ENCODE measurements at regions not wholly inside any gene's neighbourhood (a gene's known extent, or its start where the extent isn't known, plus 50 kb on each side); places are given as distances from the start of the nearest gene placed in this dataset.

DNA sequence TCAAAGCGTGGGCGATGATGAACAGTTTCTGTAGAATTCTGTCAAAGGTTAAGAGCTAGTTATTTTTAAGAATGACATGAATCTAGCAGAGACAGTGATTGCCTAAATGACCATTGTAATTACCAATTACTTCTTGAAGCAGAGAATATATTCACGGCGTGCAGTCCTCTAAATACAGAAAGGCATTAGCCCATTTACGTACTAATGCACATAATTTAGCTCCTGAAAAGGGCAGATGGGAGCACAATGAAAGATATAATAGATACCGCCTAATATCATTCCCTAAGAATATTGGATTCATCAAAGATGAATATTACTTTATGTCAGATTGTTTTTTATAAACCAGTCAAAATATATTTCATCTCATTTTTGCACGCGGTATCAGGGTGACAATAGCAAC, 212.4 kb downstream of the URI1 start:
- DNase-seq, result no peak

DNA sequence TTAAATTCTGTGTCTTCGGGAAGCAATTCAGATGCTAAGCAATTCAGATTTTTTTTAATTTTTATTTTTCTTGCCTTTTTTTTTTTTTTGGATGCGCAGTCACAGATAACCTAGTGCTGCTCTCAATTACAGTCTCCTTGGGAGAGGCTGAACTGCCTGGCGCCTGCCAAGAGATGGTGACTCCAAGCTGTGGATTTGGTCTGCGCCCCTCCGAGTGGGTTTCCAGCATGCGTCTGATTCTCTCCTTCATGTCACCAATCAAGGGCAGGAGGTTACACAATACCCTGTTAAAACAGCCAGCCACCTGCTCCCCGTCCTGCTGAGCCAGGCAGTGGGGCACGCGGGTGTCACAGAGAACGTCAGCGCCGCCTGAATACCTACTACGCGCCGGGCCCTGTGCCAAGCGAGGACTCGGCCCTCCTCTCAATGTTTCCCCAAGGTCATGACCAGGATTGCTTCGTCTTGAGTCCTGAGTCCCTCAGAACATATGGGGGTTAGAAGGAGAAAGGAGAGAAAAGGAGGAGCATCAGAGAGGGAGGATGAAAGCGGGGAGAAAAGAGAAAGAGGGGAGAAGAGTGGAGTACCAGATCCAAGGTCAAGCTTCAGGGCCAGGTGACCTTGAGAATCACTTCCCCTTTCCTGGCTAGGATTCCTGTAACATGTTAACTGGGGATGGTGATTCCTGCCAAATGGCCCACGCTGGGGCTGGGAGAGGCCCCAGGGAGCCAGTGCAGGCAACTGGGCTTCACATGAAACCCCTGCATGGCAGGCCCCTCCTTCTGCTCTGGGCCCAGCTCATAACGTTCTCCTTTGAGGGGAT, 213.6 kb downstream of the URI1 start:
- no peak for DNase-seq

DNA sequence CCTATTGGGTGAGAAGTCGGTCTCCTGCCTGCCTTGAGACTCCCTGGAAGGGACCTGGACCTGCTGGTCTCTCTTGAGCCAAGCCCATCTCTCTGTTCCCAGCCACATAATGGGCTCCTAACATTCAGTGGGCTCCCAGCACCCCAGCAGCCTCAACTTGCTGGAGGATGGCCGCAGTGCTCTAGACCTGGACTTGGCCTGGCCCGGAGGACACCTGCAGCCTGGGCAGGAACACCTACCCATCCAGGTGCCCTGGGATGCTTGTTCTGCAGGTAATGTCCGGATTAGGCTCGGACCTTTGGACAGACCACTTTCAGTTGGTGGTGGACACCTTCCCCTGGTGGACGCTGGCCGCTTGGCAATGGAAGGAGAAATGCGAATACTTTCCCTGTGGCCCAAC, 214.6 kb downstream of the URI1 start:
- no peak for DNase-seq

DNA sequence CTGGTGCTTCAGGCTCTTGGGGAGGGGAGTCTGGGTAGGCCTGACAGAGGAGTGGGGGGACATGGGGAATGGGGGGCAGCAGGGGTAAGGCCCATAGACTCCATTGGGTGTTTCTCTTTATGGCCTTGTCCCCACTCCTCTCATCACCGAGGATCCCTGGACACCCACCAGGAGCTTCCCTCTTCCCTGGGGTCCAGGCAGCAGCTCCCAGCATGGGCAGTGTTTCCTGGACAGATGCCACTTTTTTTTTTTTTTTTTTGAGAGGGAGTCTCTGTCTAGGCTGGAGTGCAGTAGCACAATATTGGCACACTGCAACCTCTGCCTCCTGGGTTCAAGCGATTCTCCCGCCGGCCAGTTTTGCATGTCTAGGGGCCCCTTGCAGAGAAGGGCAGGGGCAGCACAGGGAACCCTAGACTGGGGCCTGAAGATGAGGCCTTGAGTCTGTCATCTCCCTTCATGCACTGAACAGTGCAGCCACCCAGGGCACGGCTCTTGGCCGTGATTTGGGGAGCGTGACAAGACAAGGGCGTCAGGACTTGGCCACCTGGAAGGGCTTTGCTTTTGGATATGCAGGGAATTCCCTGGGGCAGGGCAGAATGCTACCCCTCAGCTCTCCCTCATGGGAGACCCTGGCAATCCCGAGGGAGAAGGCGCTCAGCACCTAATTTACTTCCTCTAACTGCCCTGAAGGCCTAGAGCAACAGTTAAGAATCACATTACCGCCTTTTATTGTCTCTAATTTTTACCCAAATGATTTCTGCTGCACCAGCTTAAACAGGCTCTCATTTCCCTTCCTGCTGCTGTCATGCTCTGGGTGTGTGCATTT, 213.9 kb upstream of the ZNF536 start:
- no peak for DNase-seq

DNA sequence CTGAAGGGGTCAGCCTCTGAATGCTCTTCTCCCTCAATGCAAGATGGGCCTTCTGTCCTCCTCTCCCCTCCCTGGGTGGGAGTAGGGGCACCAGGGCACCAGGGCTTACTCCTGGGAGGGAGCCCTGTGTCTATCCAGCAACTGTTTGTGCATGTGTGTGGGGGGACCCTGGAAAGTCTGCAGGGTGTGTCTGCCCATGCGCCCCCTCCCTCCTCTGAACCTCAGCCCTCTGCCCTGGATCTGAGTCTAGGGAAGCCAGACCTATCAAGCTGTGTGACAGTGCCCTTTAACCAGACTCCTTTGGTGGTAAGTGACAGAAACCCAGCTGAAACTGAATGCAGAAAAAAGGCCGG, 213.3 kb upstream of the ZNF536 start:
- DNase-seq, result no peak

DNA sequence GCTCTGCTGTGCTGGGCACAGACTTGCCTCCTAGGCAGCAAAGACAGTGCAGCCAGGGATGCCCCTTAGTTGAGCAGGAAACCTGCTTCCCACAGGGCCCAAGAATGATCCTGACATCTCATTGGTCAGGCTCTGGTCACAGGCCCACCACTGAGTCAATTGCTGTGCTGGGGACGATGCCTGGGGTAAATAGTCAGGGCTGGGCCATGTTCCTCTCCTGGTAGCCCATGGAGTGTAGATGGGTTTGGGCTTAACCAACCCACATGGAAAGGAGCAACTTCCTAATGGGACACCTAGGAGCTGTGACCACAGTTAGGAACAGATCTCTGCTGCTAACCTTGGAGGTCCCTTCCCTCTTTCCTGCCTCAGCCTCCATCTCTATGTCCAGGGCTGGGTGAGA, 212.5 kb upstream of the ZNF536 start:
- DNase-seq, result no peak

DNA sequence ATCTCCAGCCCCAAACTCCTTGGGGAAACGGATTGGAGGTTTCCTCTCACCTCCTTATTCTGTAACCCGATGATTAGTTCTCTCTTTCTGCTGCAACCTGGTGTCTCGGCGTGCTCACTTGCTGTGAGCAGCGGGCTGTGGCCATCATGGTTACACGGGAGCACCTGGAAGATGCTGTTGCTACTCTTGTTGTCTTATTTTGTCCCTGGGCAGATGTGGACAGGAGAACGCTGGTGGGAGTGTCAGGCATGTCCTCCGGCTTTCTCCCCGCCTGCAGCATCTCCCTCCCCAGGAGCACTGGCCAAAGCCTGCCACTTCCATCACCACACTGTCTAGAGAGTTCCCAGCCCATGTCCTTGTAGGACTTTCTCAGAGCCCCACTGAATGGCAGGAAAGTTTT, 211.8 kb upstream of the ZNF536 start:
- DNase-seq, result no peak

DNA sequence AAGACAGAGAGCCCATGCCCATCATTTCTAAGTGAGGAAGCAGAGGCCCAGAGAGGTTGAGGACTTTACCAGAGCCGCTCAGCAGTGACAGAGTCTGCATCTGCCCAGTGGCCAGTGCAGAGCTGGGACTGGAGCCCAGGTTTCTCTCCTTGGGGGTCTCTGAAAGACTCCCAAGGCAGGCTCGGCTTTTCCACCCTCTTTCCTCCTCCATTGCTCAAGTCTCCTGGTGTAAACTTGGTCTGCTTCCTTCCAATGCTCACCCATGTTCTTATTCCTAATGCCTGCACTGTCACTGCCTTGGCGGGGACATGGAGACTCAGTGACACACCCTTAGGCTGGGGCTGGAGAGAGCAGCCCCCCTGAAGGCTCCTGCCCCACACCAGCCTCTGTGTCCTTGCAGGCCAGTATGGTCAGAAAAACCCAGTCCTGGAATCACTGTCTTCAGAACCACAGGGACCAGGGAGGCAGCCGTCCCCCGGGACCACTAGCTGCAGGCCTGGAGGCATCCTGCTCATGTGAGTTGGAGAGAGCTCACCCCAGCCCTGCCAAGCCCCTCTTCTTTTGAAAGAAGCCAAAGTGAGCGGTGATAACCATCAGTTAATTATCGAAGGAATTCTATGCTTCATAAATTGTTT, 211.0 kb upstream of the ZNF536 start:
- no peak for DNase-seq

DNA sequence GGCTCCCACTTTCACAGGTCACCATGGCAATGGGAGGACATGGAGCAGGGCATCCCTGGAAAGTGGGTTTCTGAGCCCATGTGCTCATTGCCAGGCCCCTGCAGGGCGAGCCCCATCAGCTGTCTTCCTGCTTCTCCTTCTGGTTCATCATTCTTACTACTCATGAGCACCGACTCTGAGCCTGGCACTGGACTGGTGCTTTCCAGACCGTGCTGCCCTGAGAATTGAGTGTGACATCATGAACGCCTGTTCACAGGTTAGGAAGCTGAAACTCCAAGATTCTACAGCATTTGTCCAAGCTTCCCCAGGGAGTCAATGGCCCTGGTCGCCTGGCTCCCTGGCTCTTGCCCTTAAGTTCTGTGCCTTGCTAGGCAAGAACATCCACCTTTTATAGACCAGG, 210.4 kb upstream of the ZNF536 start:
- no peak for DNase-seq

DNA sequence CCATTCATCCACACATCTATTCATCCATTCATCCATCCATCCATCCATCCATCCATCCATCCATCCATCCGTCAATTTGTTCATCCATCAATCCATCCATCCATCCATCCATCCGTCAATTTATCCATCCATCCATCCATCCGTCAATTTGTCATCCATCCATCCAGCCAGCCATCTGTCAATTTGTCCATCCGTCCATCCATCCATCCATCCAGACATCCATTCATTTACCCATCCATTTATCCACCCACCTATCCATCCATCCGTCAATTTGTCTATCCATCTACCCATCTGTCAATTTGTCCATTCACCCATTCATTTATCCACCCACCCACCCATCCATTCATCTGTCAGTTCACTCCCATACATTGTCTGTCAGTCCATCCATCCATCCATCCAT, 209.5 kb upstream of the ZNF536 start:
- no peak for DNase-seq

DNA sequence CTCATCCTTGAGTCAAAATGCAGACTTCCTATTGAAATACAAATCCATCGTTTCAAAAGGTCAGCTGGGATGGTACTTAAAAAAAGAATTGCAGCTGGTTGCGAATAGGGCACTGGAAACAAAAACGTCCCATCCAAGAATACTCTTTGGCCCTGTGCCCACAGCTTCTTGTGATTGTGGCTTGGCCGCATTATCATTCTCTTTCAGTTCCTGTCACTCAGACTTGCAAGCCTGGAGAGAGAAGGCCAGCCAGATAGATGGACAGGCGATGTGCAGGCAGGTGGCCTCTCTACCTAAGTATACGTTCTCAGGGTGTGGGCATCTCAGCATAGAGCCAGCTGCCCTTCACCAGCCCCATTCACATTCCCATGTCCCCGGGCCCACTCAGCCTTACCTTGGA, 208.5 kb upstream of the ZNF536 start:
- DNase-seq, result no peak

DNA sequence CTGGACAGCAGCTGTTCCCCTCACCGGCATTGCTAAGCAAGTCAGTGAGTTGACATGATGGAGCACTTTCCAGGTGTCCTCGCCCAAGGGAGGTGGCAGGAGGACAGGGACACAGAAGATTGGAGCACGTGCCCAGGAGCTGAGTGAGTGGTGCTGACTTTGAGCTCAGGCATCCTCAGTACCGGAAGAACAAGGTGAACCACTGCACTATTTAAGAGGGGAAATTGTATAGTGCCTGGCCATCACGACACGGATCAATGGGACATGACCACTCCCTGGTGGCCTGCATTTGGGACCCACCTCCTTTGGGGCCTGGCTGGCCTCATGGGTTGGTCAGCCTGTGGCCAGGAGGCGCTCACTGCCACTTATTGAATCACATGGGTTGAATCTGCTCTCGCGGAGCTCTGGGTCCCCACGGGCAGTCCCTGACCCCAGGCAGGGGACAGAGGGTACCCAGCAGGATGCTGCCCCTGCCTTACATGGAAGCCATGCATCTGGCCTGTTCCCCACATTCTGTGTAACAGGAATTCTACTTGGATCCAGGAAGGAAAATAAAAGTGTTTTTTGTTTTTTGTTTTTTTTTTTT, 206.9 kb upstream of the ZNF536 start:
- DNase-seq, result no peak

DNA sequence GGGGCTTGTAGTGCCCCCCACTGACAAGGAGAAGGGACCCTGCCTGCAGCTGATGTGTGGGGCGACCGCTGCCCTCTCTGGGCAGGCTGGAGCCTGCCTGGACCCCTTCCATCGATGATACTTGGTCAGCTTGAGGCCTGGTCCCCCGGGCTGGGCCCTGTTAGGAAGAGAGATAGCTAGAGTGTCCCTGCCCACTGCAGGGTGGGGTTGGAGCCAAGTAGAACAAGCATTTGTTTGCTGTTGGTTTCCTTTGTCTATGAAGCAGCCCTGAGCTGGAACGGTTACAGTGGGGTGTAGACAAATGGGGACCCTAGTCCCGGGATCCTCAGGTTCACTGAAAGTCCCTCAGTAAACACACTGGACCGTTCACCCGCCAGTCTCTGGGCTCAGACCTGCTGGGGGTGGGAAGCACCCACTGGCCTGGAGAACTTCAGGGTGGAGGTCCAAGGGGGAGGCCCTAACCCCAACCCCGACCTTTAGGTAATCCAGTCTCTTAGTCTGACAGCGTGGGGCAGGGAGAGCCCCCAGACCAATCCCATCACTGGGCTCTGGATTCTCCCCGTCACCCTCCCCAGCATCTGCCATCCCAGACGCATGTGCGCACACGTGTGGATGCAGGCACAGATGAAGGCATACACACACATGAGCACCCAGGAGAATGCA, 204.8 kb upstream of the ZNF536 start:
- DNase-seq, result no peak

DNA sequence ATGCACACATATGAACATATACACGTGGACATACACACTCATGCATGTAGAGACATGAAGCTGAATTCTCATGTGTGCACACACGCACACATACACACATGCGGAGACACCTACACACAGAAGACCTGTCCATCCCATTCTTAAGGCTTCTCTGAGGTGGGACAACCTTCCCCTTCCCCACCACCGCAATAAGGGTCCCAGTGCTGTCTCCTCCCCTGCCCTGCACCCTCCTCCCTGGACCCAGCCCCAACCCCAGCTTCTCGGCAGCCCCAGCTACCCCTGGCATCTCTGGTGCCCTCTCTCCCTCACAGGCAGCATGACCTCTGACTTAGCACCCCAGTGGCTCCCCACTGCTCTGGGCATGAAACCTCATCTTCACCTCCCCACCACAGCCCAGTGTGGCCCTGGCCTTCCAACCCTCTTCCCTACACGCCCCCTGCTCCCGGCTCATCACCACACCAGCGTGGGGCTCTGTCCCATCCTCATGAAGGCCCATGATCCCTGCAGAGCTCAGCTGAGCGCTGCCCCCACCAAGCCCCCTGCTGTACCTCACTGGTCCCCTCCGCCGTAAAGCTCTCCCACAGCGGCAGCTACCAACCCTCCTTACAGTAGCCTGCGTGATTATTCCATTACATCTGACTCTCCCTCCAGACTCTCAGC, 204.1 kb upstream of the ZNF536 start:
- no peak for DNase-seq

DNA sequence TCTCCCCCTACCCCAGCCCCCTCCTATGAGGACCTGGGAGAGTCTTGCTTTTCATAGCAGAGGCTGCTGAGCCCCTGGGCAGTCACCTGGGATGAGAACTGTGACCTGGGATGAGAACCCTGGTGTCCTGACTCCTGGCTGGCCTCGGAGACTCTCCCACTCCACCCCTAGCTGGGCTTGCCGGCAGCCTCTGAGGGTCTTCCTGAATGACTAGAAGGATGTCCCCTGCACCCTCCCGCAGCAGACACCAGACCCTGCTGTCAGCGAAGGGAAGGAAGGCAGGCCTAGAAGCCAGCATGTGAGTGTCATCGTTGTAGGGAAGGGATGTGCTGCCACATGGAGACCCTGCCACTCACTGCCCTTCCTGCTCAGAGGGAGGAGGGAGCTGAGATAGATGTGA, 203.4 kb upstream of the ZNF536 start:
- DNase-seq, result no peak

DNA sequence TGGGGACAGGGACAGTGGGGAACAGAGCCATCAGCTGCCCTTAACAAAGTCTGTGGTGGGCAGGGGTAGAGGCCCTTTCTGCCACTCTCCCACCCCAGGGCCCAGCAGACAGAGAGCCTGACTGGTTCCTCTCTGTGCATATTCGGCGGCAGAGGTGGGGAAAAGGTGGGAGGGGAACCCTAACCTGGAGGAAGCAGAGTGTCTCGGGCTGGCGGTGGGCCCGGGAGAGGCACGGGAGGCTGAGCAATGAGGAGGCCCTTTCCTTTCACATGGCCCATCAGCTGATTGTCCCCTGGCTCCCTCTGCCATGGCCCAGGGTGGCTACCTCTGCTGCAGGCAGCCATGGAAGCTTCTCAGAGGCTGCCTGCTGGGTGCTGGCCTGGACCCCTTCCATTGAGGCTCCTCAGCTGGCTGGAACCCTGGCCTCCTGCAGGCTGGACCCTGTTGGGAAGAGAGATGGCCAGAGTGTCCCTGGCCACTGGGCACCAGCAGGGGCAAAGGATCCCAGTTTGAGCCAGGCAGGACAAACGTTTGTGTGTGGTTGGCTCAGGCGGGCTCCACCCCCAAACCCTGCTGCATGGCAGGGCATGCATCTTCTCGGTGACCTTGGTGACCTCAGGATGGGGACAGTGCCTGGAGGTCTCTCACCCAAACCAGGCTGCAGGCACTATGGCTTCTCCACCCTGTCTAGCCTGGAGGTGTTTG, 202.8 kb upstream of the ZNF536 start:
- DNase-seq, result no peak

DNA sequence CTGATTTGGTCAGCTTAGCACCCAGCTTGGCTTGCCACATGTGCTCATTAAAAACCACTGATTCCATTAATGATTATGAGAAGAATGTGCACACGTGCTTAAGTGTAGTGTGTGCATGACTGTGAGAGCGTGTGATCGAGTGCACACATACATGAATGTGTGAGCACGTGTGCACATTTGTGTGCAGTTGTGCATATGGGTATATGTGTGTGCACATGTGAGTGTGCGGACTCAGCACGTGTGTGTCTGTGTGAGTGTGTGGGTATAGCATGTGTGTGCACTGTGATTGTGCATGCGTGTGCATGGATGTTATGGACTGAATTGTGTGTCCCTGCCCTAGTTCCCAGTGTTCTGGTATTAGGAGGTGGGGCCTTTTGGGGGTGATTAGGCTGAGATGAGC, 202.1 kb upstream of the ZNF536 start:
- no peak for DNase-seq

DNA sequence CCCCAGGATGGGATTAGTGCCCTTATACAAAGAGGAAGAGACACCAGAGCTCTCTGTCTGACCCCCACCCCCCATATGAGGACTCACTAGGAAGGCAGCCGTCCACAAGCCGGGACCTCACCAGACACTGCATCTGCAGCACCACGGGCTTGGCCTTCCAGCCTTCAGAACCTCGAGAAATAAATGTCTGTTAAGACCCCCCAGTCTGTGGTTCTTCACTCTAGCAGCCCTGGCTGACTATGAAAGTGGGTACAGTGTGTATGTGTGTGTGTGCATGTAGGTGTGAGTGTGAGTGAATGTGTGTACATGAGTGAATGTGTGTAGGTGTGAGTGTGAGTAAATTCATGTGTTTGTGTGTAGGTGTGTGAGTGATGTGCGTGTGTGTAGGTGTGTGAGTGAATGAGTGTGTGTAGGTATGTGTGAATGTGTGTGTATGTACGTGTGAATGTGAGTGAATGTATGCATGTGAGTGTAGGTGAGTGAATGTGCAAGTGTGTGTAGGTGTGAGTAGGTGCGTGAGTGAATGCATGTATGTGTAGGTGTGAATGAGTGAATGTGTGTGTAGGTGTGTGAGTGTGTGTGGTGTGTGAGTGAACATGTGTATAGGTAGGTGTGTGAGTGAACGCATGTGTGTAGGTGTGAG, 201.6 kb upstream of the ZNF536 start:
- DNase-seq, result no peak

DNA sequence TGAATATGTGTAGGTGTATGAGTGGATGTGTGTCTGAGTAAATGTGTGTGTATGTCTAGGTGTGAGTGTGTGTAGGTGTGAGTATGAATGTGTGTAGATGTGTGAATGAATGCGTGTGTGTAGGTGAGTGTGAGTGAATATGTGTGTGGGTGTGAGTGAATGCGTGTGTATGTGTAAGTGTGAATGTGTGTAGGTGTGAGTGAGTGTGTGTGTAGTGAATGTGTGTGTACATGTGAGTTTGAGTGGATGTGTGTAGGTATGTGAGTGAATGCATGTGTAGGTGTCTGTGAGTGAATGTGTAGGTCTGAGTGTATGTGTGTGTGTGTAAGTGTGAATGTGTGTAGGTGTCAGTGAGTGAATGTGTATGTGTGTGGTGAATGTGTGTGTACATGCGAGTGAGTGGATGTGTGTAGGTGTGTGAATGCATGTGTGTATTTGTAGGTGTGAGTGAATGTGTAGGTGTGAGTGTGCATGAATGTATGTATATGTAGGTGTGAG, 201.0 kb upstream of the ZNF536 start:
- no peak for DNase-seq

DNA sequence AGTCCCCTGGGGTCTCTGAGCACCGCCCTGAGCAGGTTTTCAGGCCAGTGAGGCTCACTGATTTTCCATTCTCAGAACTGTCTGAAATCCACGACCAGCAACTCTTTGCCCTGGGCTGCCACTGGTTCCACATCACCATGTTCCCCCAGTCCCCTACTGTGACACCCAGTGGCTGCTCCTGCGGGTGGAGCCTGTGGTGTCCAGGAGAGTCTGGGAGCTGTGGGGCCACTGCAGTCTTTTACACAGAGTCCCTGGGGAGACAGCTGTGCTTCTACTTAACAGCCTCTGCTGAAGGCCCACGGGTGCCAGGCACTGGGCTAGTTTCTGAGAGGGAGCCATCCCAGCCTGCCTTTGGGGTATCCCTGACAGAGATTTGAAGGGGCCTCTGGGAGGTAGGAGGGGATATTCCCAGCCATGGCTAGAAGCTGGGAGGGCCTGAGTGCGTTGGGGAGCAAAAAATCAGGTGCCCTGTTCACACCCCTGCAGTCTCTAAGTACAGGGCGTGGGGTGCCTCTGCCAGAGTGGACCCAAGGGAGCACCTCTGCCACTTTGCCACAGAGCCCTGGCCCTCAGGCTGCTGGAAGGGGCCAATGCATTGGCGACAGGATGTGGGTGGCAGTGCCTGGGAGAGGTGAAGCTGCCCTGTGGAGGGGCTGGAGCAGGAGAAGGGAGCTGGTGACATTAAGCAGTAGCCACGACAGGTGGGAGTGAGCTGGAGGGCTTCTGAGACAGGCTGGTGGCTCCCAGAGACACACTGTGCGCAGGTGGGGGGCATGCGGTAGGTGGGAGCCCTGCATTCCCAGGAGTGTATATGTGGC, 200.2 kb upstream of the ZNF536 start:
- no peak for DNase-seq

Data from occipital lobe (tissue), 1 donor.